H1 (cell line): ENCODE measurements at regions not wholly inside any gene's neighbourhood (a gene's known extent, or its start where the extent isn't known, plus 50 kb on each side); places are given as distances from the start of the nearest gene placed in this dataset.

Experiments
- EZH2 ChIP-seq: fragments of 200-600 bp; sonication (generic); IDR thresholded peaks from 2 replicates; pipeline ENCODE4 v1.7.1; 2012; ENCODE audit warnings: low read depth, mild to moderate bottlenecking, moderate library complexity, low read length, inconsistent platforms; ENCODE audit not compliant: severe bottlenecking
- JUN ChIP-seq: IDR thresholded peaks from 2 replicates; pipeline ENCODE4 v1.6.1; 2011; ENCODE audit warnings: low read depth, mild to moderate bottlenecking, improper control_type of control experiment, low read length
- POLR2A ChIP-seq, 2 experiments: IDR thresholded peaks; 1 replicate in 1 of 2; 2 replicates in 1 of 2; pipeline ENCODE4 v1.6.1; 2011; ENCODE audit warnings: low read depth in 2 of 2, low read length in 2 of 2, mild to moderate bottlenecking in 2 of 2; ENCODE audit errors: control extremely low read depth in 1 of 2
- TF ChIP-seq, protein P1 (sequence below), 3 experiments: IDR thresholded peaks; 1 replicate in 2 of 3; 2 replicates in 1 of 3; pipeline versions ENCODE4 v1.5.1 to v1.6.1; 2011; ENCODE audit warnings: low read length in 3 of 3, mild to moderate bottlenecking in 3 of 3, inconsistent platforms in 2 of 3, low read depth in 1 of 3, moderate library complexity in 1 of 3; ENCODE audit not compliant: insufficient read depth in 1 of 3; ENCODE audit errors: control extremely low read depth in 1 of 3
- TF ChIP-seq, protein P2 (sequence below): IDR thresholded peaks from 2 replicates; pipeline ENCODE4 v1.6.1; 2012; ENCODE audit warnings: inconsistent platforms
- TF ChIP-seq, protein P3 (sequence below): IDR thresholded peaks from 2 replicates; pipeline ENCODE4 v1.6.1; 2011; ENCODE audit warnings: low read depth, mild to moderate bottlenecking, low read length; ENCODE audit not compliant: insufficient read depth

DNA sequence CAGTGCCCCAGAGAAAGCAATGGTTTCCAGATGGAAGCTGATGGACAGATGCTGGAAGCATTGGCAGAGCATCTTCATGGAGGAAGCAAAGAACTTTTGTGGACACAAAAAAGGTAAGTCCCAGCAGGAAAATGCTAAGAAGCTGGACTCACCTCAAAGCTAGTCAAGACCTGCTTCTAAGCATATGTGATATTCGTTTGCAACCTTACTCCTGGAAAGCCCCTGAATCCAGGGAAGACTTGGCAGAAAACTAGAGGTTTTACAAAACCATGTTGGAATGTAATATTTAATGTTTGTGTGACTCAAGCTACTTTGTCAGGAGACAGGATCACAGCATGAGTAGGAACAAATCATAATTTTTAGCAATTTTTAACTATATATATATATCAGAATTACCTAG, 288.2 kb downstream of the BCHE start:
- TF ChIP-seq, protein P1, sequence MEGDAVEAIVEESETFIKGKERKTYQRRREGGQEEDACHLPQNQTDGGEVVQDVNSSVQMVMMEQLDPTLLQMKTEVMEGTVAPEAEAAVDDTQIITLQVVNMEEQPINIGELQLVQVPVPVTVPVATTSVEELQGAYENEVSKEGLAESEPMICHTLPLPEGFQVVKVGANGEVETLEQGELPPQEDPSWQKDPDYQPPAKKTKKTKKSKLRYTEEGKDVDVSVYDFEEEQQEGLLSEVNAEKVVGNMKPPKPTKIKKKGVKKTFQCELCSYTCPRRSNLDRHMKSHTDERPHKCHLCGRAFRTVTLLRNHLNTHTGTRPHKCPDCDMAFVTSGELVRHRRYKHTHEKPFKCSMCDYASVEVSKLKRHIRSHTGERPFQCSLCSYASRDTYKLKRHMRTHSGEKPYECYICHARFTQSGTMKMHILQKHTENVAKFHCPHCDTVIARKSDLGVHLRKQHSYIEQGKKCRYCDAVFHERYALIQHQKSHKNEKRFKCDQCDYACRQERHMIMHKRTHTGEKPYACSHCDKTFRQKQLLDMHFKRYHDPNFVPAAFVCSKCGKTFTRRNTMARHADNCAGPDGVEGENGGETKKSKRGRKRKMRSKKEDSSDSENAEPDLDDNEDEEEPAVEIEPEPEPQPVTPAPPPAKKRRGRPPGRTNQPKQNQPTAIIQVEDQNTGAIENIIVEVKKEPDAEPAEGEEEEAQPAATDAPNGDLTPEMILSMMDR (IDR thresholded peaks at IDR 0.05; ENCODE audit: control extremely low read depth in 1 of 3, insufficient read depth in 1 of 3, low read depth in 1 of 3, low read length in 3 of 3) = no peak
- TF ChIP-seq EZH2 (no peak), POLR2A (IDR thresholded peaks at IDR 0.05; ENCODE audit: control extremely low read depth in 1 of 2, low read depth in 2 of 2, low read length in 2 of 2) (no peak), JUN (no peak)
- TF ChIP-seq, protein P2, sequence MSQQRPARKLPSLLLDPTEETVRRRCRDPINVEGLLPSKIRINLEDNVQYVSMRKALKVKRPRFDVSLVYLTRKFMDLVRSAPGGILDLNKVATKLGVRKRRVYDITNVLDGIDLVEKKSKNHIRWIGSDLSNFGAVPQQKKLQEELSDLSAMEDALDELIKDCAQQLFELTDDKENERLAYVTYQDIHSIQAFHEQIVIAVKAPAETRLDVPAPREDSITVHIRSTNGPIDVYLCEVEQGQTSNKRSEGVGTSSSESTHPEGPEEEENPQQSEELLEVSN = no peak
- TF ChIP-seq, protein P3, sequence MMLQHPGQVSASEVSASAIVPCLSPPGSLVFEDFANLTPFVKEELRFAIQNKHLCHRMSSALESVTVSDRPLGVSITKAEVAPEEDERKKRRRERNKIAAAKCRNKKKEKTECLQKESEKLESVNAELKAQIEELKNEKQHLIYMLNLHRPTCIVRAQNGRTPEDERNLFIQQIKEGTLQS = no peak
